ENCODE measurements at regions not wholly inside any gene's neighbourhood (a gene's known extent, or its start where the extent isn't known, plus 50 kb on each side); places are given as distances from the start of the nearest gene placed in this dataset.

DNA sequence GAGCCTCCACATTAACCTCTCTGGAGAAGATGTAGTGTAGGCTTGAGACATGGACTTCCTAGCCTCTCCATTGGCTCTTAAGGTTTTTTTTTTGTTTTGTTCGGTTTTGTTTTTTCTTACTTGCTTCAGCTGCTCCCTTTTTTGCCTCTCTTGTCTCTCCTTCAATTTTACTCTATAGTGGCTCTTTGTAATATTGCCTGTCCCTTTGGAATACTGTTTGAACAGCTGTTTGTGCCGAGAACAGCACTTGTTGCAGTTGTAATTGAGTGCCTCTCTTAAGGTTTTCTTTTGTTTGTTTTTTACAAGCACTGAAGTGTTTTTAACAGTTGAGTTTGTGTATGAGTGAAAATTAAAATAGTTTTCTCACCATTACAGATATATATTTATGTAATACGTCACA lies 567.7 kb downstream of the LRFN5 start:
- no peak for ATAC-seq
- Mint-ChIP-seq H3K27ac (no peak overlapping the region), H3K4me1 (no peaks in the 10 kb centered on the region), H3K36me3 (no peaks in the 10 kb centered on the region), H3K9me3 (no peaks in the 10 kb centered on the region), H3K27me3 (no peaks in the 10 kb centered on the region), H3K4me3 (no peak overlapping the region)

- H3K36me3 Mint-ChIP-seq = no peaks in the 10 kb centered on the region
- H3K27ac Mint-ChIP-seq = no peak overlapping the region
- H3K4me3 Mint-ChIP-seq = no peak overlapping the region
- H3K4me1 Mint-ChIP-seq = no peaks in the 10 kb centered on the region
- H3K9me3 Mint-ChIP-seq = peaks cover 3% of the 10 kb centered on the region
- no peak for ATAC-seq
- H3K27me3 Mint-ChIP-seq = no peaks in the 10 kb centered on the region
These were observed 566.5 kb downstream of the LRFN5 start for GRCh38 chr14:42173206-42173605.

DNA sequence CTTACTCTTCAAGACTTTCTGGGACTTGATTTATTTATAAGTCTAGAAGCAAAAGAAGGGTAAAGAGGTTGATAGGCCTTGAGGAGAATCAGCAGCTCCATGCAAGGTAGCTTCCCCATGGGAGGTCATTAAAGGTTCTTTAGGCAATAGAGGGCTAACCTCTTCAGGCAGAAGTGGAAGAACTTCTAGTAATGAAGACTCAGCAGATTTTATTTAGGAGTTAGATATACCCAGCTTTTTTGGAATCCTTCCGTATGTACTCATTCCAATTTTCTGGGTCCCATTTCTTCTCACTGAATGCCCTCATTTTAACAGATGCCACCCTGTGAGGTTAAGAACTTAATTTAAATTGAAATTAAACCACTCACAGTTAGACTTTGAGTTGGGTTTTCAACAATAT lies 565.6 kb downstream of the LRFN5 start:
- H3K27me3 Mint-ChIP-seq = no peaks in the 10 kb centered on the region
- ATAC-seq = no peak
- no peak overlapping the region for H3K4me3 Mint-ChIP-seq
- H3K27ac Mint-ChIP-seq = no peak overlapping the region
- peaks cover 8% of the 10 kb centered on the region for H3K9me3 Mint-ChIP-seq
- H3K4me1 Mint-ChIP-seq = no peaks in the 10 kb centered on the region
- no peaks in the 10 kb centered on the region for H3K36me3 Mint-ChIP-seq

- peaks cover 14% of the 10 kb centered on the region for H3K9me3 Mint-ChIP-seq
- no peaks in the 10 kb centered on the region for H3K4me1 Mint-ChIP-seq
- no peaks in the 10 kb centered on the region for H3K36me3 Mint-ChIP-seq
- no peak overlapping the region for H3K27ac Mint-ChIP-seq
- no peak overlapping the region for H3K4me3 Mint-ChIP-seq
- no peak for ATAC-seq
- H3K27me3 Mint-ChIP-seq = no peaks in the 10 kb centered on the region
These were observed 556.5 kb downstream of the LRFN5 start for GRCh38 chr14:42163136-42163535.

- ATAC-seq = no peak
- Mint-ChIP-seq H3K27ac (no peak overlapping the region), H3K9me3 (peaks cover 3% of the 10 kb centered on the region), H3K4me1 (no peaks in the 10 kb centered on the region), H3K27me3 (no peaks in the 10 kb centered on the region), H3K36me3 (no peaks in the 10 kb centered on the region), H3K4me3 (no peak overlapping the region)
These were observed 552.5 kb downstream of the LRFN5 start for GRCh38 chr14:42159138-42159537.

- no peak for ATAC-seq
These were observed 543.1 kb downstream of the LRFN5 start for GRCh38 chr14:42149609-42150261.

GRCh38 chr14:42145766-42146165 lies 539.1 kb downstream of the LRFN5 start:
- H3K4me3 Mint-ChIP-seq = no peak overlapping the region
- H3K27ac Mint-ChIP-seq = no peak overlapping the region
- ATAC-seq = no peak
- no peaks in the 10 kb centered on the region for H3K4me1 Mint-ChIP-seq
- no peaks in the 10 kb centered on the region for H3K36me3 Mint-ChIP-seq
- H3K27me3 Mint-ChIP-seq = no peaks in the 10 kb centered on the region
- no peaks in the 10 kb centered on the region for H3K9me3 Mint-ChIP-seq

More at GRCh38 chr14:42149609-42150261, 543.1 kb downstream of the LRFN5 start:
- H3K4me3 Mint-ChIP-seq = no peak overlapping the region
- peaks cover 3% of the 10 kb centered on the region for H3K9me3 Mint-ChIP-seq
- no peaks in the 10 kb centered on the region for H3K4me1 Mint-ChIP-seq
- no peak overlapping the region for H3K27ac Mint-ChIP-seq
- no peaks in the 10 kb centered on the region for H3K27me3 Mint-ChIP-seq
- H3K36me3 Mint-ChIP-seq = no peaks in the 10 kb centered on the region

- Mint-ChIP-seq H3K36me3 (no peaks in the 10 kb centered on the region), H3K27me3 (no peaks in the 10 kb centered on the region), H3K4me3 (no peak overlapping the region), H3K9me3 (peaks cover 2% of the 10 kb centered on the region), H3K4me1 (no peaks in the 10 kb centered on the region), H3K27ac (no peak overlapping the region)
- ATAC-seq = no peak
These were observed 536.4 kb downstream of the LRFN5 start for GRCh38 chr14:42143114-42143513.

DNA sequence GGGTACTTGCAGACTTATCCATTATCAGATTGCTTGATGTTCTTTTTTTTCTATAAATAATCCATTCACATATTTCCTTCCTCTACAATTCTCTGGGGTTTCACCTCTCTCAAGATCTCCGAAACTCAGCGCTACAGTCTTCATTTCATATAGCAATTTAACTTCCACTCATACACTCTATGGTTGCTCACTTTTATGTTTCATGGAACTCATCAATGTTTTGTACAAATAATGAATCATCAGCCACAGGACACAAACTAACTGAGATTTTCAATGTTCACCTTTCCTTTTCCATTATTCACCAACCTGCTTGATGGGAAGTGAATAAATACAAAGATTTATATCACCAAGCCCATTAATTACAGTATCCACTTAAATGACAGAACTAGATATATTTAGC lies 534.7 kb downstream of the LRFN5 start:
- Mint-ChIP-seq H3K27ac (no peak overlapping the region), H3K4me1 (no peaks in the 10 kb centered on the region), H3K9me3 (peaks cover 2% of the 10 kb centered on the region), H3K36me3 (no peaks in the 10 kb centered on the region), H3K4me3 (no peak overlapping the region), H3K27me3 (no peaks in the 10 kb centered on the region)
- no peak for ATAC-seq

DNA sequence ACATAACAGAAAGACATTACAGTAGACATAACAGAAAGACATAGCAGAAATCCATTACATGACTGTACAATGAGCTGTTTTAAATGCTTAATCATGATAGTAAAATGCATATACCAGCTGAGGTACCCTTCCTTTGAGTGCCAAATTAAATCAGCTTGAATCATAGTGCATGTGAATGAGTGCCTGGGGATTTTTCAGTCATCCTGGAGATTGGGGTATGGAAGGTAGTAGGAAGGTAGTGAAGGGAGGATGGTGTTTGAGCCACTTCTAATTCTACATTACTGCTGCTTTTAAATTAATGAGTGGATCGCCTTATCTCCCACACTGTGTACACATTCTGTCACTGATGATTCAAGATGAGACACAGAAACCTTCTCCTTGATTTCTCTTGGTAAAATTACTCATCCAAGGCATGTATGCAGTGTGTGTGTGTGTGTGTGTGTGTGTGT lies 534.2 kb downstream of the LRFN5 start:
- Mint-ChIP-seq H3K27me3 (no peaks in the 10 kb centered on the region), H3K36me3 (no peaks in the 10 kb centered on the region), H3K4me3 (no peak overlapping the region), H3K9me3 (peaks cover 2% of the 10 kb centered on the region), H3K27ac (no peak overlapping the region), H3K4me1 (no peaks in the 10 kb centered on the region)
- ATAC-seq = no peak

DNA sequence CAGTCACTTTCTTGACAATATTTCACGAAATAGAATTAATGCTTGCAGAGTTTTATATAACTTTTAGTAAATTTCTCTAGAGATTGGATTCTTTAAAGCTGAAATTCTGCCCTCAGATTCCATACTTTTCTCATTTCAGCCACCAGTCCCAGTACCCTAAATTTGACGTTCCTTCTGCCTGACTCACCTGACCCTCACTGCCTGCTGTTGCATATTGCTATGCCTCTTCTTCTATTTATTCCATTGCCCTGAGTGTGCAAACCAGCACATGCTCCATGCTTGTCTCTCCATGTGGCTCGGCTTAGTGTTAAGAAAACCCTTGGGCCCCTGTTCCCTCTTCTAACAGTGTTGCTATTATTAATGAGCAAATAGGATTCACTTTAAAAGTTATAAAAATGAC lies 533.3 kb downstream of the LRFN5 start:
- no peaks in the 10 kb centered on the region for H3K36me3 Mint-ChIP-seq
- no peak for ATAC-seq
- H3K27me3 Mint-ChIP-seq = no peaks in the 10 kb centered on the region
- H3K9me3 Mint-ChIP-seq = peaks cover 2% of the 10 kb centered on the region
- H3K27ac Mint-ChIP-seq = no peak overlapping the region
- H3K4me1 Mint-ChIP-seq = no peaks in the 10 kb centered on the region
- no peak overlapping the region for H3K4me3 Mint-ChIP-seq

DNA sequence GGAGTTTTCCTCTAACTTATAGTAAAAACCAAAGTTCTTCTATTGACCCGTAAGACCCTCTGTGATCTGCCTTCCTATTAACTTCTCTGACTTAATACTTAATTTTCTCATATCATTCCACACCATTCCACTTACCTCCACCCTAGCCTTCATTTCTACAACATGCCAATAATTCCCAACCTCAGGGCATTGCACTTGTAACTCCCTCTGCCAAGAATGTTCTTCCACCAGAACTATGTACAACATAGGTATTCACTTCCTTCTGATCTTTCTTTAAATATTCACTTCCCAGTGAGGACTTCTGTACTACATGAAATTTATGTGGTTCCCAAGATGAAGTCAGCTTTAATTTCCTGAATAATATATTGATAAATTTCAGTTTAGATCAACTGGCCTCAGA lies 531.7 kb downstream of the LRFN5 start:
- Mint-ChIP-seq H3K27ac (no peak overlapping the region), H3K4me1 (no peaks in the 10 kb centered on the region), H3K9me3 (peaks cover 2% of the 10 kb centered on the region), H3K36me3 (no peaks in the 10 kb centered on the region), H3K27me3 (no peaks in the 10 kb centered on the region), H3K4me3 (no peak overlapping the region)
- no peak for ATAC-seq

DNA sequence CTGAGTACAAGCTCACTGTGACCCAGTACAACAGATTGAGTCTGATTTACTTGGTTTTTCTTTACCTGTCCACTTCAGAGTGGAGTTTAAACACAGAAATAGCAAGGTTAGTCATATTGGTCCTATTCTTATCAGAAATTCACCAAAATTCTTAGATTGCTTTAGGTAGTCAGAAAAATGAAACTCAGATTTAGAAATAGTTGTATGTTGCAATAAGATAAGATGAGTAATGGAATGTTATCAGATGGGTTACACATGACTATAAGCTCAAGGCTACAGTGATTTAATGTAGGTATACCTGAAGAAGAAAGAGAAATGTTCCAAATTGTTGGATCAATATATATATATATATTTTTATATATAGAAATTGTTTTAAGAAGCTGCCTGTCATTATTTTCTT lies 524.1 kb downstream of the LRFN5 start:
- Mint-ChIP-seq H3K4me1 (no peaks in the 10 kb centered on the region), H3K9me3 (no peaks in the 10 kb centered on the region), H3K4me3 (no peak overlapping the region), H3K27ac (no peak overlapping the region), H3K27me3 (no peaks in the 10 kb centered on the region), H3K36me3 (no peaks in the 10 kb centered on the region)
- no peak for ATAC-seq

DNA sequence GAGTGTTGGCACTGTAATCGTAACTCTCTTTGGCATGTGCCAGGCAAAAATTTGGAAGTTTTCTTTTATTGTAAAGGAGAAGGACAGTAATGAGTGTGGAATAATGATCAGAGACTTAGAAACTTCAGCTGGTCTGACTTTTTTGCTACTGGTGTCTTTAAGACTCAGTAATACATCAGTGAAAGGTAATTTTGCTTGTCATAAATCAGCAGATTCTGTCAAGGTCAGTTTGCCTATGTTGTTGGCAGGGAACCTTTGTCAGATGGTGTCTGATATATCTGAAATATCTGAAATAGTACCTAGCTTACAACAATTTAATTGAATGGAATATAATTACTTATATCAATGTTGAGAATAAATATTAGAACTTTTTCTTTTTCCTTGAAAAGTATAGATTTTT lies 516.9 kb downstream of the LRFN5 start:
- no peak overlapping the region for H3K27ac Mint-ChIP-seq
- no peaks in the 10 kb centered on the region for H3K27me3 Mint-ChIP-seq
- no peak for ATAC-seq
- H3K4me3 Mint-ChIP-seq = no peak overlapping the region
- no peaks in the 10 kb centered on the region for H3K4me1 Mint-ChIP-seq
- H3K9me3 Mint-ChIP-seq = peaks cover 4% of the 10 kb centered on the region
- no peaks in the 10 kb centered on the region for H3K36me3 Mint-ChIP-seq

DNA sequence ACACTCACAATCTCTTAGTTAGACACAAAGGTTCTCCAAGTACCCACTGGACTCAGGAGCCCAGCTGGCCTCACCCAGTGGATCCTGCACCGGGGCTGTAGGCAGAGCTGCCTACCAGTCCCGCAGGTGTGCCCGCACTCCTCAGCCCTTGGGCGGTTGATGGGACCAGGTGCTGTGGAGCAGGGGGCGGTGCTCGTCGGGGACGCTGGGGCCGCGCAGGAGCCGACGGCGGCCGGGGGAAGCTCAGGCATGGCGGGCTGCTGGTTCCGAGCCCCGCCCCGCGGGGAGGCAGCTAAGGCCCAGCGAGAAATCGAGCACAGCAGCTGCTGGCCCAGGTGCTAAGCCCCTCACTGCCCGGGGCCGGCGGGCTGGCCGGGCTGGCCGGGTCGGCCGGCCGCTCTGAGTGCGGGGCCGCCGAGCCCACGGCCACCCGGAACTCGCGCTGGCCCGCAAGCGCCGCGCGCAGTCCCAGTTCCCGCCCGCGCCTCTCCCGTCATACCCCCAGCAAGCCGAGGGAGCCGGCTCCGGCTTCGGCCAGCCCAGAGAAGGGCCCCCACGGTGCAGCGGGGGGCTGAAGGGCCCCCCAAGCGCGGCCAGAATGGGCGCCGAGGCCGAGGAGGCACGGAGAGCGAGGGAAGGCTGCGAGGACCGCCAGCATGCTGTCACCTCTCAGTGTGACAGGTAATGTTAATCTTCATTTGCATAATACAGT lies 506.8 kb downstream of the LRFN5 start:
- no peak for ATAC-seq
- H3K4me3 Mint-ChIP-seq = no peak overlapping the region
- no peaks in the 10 kb centered on the region for H3K36me3 Mint-ChIP-seq
- no peak overlapping the region for H3K27ac Mint-ChIP-seq
- H3K9me3 Mint-ChIP-seq = no peaks in the 10 kb centered on the region
- no peaks in the 10 kb centered on the region for H3K27me3 Mint-ChIP-seq
- H3K4me1 Mint-ChIP-seq = no peaks in the 10 kb centered on the region

DNA sequence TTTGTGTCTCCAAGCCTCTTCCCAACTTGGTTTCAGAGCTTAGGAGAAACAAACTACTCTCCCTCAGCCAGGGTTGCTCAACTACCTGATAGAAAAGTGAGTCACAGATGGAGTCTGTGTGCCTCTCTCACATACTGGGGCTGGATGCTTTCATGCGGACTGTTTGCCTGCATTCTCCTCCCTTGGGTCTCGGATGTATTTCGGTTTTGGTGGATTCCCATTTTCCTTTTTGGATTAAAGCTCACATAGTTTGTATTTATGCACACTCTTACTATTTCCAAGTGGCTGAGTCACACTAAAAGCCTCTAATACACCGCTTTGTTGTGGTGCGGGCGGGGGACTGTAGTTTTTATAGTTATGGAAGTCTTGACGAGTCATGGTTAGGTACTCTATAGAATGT lies 505.4 kb downstream of the LRFN5 start:
- no peaks in the 10 kb centered on the region for H3K4me1 Mint-ChIP-seq
- no peaks in the 10 kb centered on the region for H3K36me3 Mint-ChIP-seq
- no peak for ATAC-seq
- H3K27me3 Mint-ChIP-seq = no peaks in the 10 kb centered on the region
- H3K27ac Mint-ChIP-seq = no peak overlapping the region
- no peak overlapping the region for H3K4me3 Mint-ChIP-seq
- H3K9me3 Mint-ChIP-seq = no peaks in the 10 kb centered on the region
